BJ (cell line): ENCODE measurements at regions not wholly inside any gene's neighbourhood (a gene's known extent, or its start where the extent isn't known, plus 50 kb on each side); places are given as distances from the start of the nearest gene placed in this dataset.

Experiments
- CTCF ChIA-PET: fragments of 350-600 bp; formaldehyde crosslinking; extraction: SDS; loops from one replicate; lab custom pipeline; 2021; ENCODE audit warnings: antibody characterized with exemption, inconsistent platforms; lab: Yijun Ruan, JAX
- POLR2A ChIA-PET: fragments of 300-600 bp; sonication (Branson Sonifier 250); formaldehyde crosslinking; extraction: SDS; loops from one replicate; lab custom pipeline; 2021; ENCODE audit warnings: antibody characterized with exemption; lab: Charles Lee
- DNase-seq: peaks from one replicate; pipeline ENCODE4 v3.0.0-alpha.2; 2011; ENCODE audit warnings: low read depth
- H3K27me3 ChIP-seq: 2 replicates; pipeline ENCODE4 v1.6.0; 2011; ENCODE audit warnings: low read length; ENCODE audit not compliant: control insufficient read depth, insufficient read depth
- H3K36me3 ChIP-seq: 2 replicates; pipeline ENCODE4 v1.5.1; 2011; ENCODE audit warnings: low read length; ENCODE audit not compliant: control insufficient read depth, insufficient read depth
- H3K4me3 ChIP-seq: 2 replicates; pipeline ENCODE4 v1.5.1; 2011; ENCODE audit warnings: low read depth, mild to moderate bottlenecking, control low read depth, low read length
- CTCF ChIP-seq: IDR thresholded peaks from 2 replicates; pipeline ENCODE4 v1.5.1; 2011; ENCODE audit warnings: low read depth, mild to moderate bottlenecking, control low read depth, inconsistent platforms, low read length, moderate library complexity; ENCODE audit not compliant: insufficient read depth

- CTCF ChIA-PET = no interaction called here
- DNase-seq = no peak
Measured at GRCh38 chr10:44755481-44755880, 155.7 kb upstream of the TMEM72 start.

GRCh38 chr10:44756216-44756615 lies 154.9 kb upstream of the TMEM72 start:
- no peak overlapping the region for H3K4me3 ChIP-seq
- H3K36me3 ChIP-seq = no peaks in the 10 kb centered on the region
- peak; percentile 54 for DNase-seq
- TF ChIP-seq CTCF = no peak
- CTCF ChIA-PET = no interaction called here
- H3K27me3 ChIP-seq = no peaks in the 10 kb centered on the region
- POLR2A ChIA-PET = no interaction called here

More at GRCh38 chr10:44755481-44755880, 155.7 kb upstream of the TMEM72 start:
- POLR2A ChIA-PET = no interaction called here
- Histone ChIP-seq H3K4me3 (no peak overlapping the region), H3K27me3 (no peaks in the 10 kb centered on the region), H3K36me3 (no peaks in the 10 kb centered on the region)
- no peak for TF ChIP-seq CTCF

- H3K4me3 ChIP-seq = no peak overlapping the region
- no peaks in the 10 kb centered on the region for H3K36me3 ChIP-seq
- ChIA-PET CTCF (no interaction called here), POLR2A (no interaction called here)
- TF ChIP-seq CTCF = no peak
- H3K27me3 ChIP-seq = no peaks in the 10 kb centered on the region
- no peak for DNase-seq
Measured at GRCh38 chr10:44757551-44758205, 153.5 kb upstream of the TMEM72 start.

GRCh38 chr10:44759122-44759521 lies 152.0 kb upstream of the TMEM72 start:
- H3K4me3 ChIP-seq = no peak overlapping the region
- H3K27me3 ChIP-seq = no peaks in the 10 kb centered on the region
- no peak for DNase-seq
- no peaks in the 10 kb centered on the region for H3K36me3 ChIP-seq
- ChIA-PET POLR2A (no interaction called here), CTCF (interaction anchor here (0.6 kb wide), 2 partner anchors 12 to 152 kb away, joined by 3 to 4 read pairs; no protein-coding TSS in a partner anchor)
- no peak for TF ChIP-seq CTCF

- CTCF ChIA-PET = interaction anchor here (0.8 kb wide), 1 partner anchor 167 kb away, joined by 3 read pairs; no protein-coding TSS in a partner anchor
- POLR2A ChIA-PET = no interaction called here
Measured at GRCh38 chr10:44760513-44760912, 150.6 kb upstream of the TMEM72 start.

More at GRCh38 chr10:44760513-44760912, 150.6 kb upstream of the TMEM72 start:
- Histone ChIP-seq H3K27me3 (no peaks in the 10 kb centered on the region), H3K4me3 (no peak overlapping the region), H3K36me3 (no peaks in the 10 kb centered on the region)
- DNase-seq = no peak
- TF ChIP-seq CTCF = no peak
